ENCODE measurements at regions not wholly inside any gene's neighbourhood (a gene's known extent, or its start where the extent isn't known, plus 50 kb on each side); places are given as distances from the start of the nearest gene placed in this dataset.

- POLR2A ChIA-PET: interaction anchor here (0.7 kb wide), 1 partner anchor 10 kb away, joined by 3 read pairs; no protein-coding TSS in a partner anchor
- H3K4me2 ChIP-seq (ENCODE audit: insufficient read depth, low read length): no peak overlapping the region
- FAIRE-seq: no peak
- H4K20me1 ChIP-seq (replicated peaks; ENCODE audit: control insufficient read depth, insufficient read depth, low read length): no peaks in the 10 kb centered on the region
- no peak overlapping the region for H3K9ac ChIP-seq (ENCODE audit: insufficient read depth in 1 of 2, low read depth in 2 of 2, low read length in 2 of 2)
- no peak overlapping the region for H3K4me3 ChIP-seq
- H3K9me1 ChIP-seq (ENCODE audit: control insufficient read depth, insufficient read depth, low read length): no peaks in the 10 kb centered on the region
- no peaks in the 10 kb centered on the region for H3K9me3 ChIP-seq (replicated peaks; ENCODE audit: control insufficient read depth, insufficient read depth, low read depth, low read length)
- 0% methylated on average over 6 of the region's 6 CpGs for WGBS (ENCODE audit: insufficient coverage, low coverage, missing lambda C conversion rate)
- no peaks in the 10 kb centered on the region for H3K36me3 ChIP-seq (ENCODE audit: control insufficient read depth, insufficient read depth, low read length)
- peaks cover 0 to 8% of the 10 kb centered on the region in 2 experiments; a peak in 3 of 5 replicates for H3K27me3 ChIP-seq (ENCODE audit: control insufficient read depth in 2 of 2, insufficient read depth in 2 of 2, low read length in 2 of 2)
- H3K27ac ChIP-seq (ENCODE audit: extremely low read depth, low read depth, low read length): no peak overlapping the region
- no peak for DNase-seq (ENCODE audit: extremely low read depth in 1 of 4, low spot score in 3 of 4)
- no peak overlapping the region for H2AFZ ChIP-seq (ENCODE audit: low read depth, low read length)
- no peaks in the 10 kb centered on the region for H3K79me2 ChIP-seq (ENCODE audit: control insufficient read depth, insufficient read depth, low read length)
- in situ Hi-C loops (cut with MboI): no loop called here
- TF ChIP-seq PHTF2 (CRISPR knock-in tag; IDR thresholded peaks at IDR 0.05) (no peak), ZFP1 (CRISPR knock-in tag; IDR thresholded peaks at IDR 0.05) (no peak), ZNF12 (CRISPR knock-in tag; IDR thresholded peaks at IDR 0.05) (no peak)
- TF ChIP-seq, protein P1, sequence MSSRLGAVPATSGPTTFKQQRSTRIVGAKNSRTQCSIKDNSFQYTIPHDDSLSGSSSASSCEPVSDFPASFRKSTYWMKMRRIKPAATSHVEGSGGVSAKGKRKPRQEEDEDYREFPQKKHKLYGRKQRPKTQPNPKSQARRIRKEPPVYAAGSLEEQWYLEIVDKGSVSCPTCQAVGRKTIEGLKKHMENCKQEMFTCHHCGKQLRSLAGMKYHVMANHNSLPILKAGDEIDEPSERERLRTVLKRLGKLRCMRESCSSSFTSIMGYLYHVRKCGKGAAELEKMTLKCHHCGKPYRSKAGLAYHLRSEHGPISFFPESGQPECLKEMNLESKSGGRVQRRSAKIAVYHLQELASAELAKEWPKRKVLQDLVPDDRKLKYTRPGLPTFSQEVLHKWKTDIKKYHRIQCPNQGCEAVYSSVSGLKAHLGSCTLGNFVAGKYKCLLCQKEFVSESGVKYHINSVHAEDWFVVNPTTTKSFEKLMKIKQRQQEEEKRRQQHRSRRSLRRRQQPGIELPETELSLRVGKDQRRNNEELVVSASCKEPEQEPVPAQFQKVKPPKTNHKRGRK (tag; IDR thresholded peaks at IDR 0.05): peak; percentile 65
- ATAC-seq: no peak
- no TSS peak for BruUV-seq (replicated peaks)
- CTCF ChIA-PET (ENCODE audit: low intra/inter-chr PET ratio): no interaction called here
- intact Hi-C loops (cut with micrococcal nuclease): no loop called here
- H3K4me1 ChIP-seq (replicated peaks in 1 of 2; ENCODE audit: control insufficient read depth in 2 of 2, insufficient read depth in 2 of 2, low read length in 2 of 2): no peaks in the 10 kb centered on the region
Measured at GRCh38 chr5:159824188-159825161, 91.8 kb upstream of the ADRA1B start.
